Vagina (tissue), 2 donors: ENCODE measurements at regions not wholly inside any gene's neighbourhood (a gene's known extent, or its start where the extent isn't known, plus 50 kb on each side); places are given as distances from the start of the nearest gene placed in this dataset.
"Not testable (repeated sequence)": the region's sequence is repeated elsewhere in the genome, so short reads cannot be mapped to it uniquely, and the experiment has no call there.

Experiments used
- POLR2A ChIP-seq, 2 donors: fragments of 450-650 bp; IDR thresholded peaks; one replicate each; pipeline ENCODE4 v1.6.1; 2017; ENCODE audit warnings: antibody characterized with exemption in 2 of 2, mild to moderate bottlenecking in 2 of 2, moderate library complexity in 2 of 2
- POLR2AphosphoS5 ChIP-seq, 2 donors: sonication (generic); formaldehyde crosslinking; IDR thresholded peaks; one replicate each; pipeline ENCODE4 v1.9.0; 2017; ENCODE audit warnings: antibody characterized with exemption in 2 of 2, mild to moderate bottlenecking in 2 of 2, low read depth in 1 of 2; ENCODE audit not compliant: insufficient read depth in 1 of 2
- TF ChIP-seq, protein P1 (sequence below), 3 experiments: fragments of 450-650 bp in 2 of 3; fragments of 200-600 bp in 1 of 3; sonication (generic) in 1 of 3; IDR thresholded peaks; one replicate each; pipeline ENCODE4 v1.5.1; 2017 to 2019; ENCODE audit warnings: antibody characterized with exemption in 3 of 3, mild to moderate bottlenecking in 2 of 3, moderate library complexity in 2 of 3

DNA sequence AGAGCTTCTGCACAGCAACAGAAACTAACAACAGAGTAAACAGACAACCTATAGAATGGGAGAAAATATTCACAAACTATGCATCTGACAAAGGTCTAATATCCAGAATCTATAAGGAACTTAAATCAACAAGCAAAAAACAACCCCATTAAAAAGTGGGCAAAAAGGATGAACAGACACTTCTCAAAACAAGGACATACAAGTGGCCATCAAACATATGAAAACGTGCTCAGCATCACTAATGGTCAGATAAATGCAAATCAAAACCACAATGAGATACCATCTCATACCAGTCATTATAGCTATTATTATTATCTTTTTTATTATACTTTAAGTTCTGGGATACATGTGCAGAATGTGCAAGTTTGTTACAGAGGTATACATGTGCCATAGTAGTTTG, 252.6 kb downstream of the PTGER3 start:
- TF ChIP-seq, protein P1, sequence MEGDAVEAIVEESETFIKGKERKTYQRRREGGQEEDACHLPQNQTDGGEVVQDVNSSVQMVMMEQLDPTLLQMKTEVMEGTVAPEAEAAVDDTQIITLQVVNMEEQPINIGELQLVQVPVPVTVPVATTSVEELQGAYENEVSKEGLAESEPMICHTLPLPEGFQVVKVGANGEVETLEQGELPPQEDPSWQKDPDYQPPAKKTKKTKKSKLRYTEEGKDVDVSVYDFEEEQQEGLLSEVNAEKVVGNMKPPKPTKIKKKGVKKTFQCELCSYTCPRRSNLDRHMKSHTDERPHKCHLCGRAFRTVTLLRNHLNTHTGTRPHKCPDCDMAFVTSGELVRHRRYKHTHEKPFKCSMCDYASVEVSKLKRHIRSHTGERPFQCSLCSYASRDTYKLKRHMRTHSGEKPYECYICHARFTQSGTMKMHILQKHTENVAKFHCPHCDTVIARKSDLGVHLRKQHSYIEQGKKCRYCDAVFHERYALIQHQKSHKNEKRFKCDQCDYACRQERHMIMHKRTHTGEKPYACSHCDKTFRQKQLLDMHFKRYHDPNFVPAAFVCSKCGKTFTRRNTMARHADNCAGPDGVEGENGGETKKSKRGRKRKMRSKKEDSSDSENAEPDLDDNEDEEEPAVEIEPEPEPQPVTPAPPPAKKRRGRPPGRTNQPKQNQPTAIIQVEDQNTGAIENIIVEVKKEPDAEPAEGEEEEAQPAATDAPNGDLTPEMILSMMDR (IDR thresholded peaks at IDR 0.05): not testable (repeated sequence)
- TF ChIP-seq POLR2AphosphoS5 (IDR thresholded peaks at IDR 0.05; ENCODE audit: insufficient read depth in 1 of 2, low read depth in 1 of 2); POLR2A (IDR thresholded peaks at IDR 0.05): not testable (repeated sequence)
